Gastroesophageal sphincter (tissue), 4 donors: ENCODE measurements at regions not wholly inside any gene's neighbourhood (a gene's known extent, or its start where the extent isn't known, plus 50 kb on each side); places are given as distances from the start of the nearest gene placed in this dataset.
"Not testable (repeated sequence)": the region's sequence is repeated elsewhere in the genome, so short reads cannot be mapped to it uniquely, and the experiment has no call there.

Source experiments
- ATAC-seq: fragments of 150-250 bp; one replicate; pipeline ENCODE4 v1.9.1; 2016; ENCODE audit warnings: mild to moderate bottlenecking, moderate library complexity
- H3K27ac ChIP-seq, 4 donors: fragments of 200-600 bp; sonication (generic) in 3 of 4; 1 replicate in 3 of 4; 2 replicates in 1 of 4; pipeline ENCODE4 v1.5.1; 2016 to 2019
- H3K27me3 ChIP-seq: fragments of 200-600 bp; sonication (generic); one replicate; pipeline ENCODE4 v1.5.1; 2019
- H3K36me3 ChIP-seq, 2 donors: fragments of 200-600 bp; sonication (generic); one replicate each; pipeline ENCODE4 v1.5.1; 2019; ENCODE audit warnings: control low read depth in 1 of 2
- H3K4me1 ChIP-seq, 3 donors: fragments of 200-600 bp; sonication (generic); 1 replicate in 2 of 3; 2 replicates in 1 of 3; pipeline ENCODE4 v1.5.1; 2016 to 2019; ENCODE audit warnings: control low read depth in 2 of 3
- H3K4me3 ChIP-seq, 2 donors: fragments of 200-600 bp; sonication (generic); one replicate each; pipeline ENCODE4 v1.5.1; 2019; ENCODE audit warnings: mild to moderate bottlenecking in 1 of 2, moderate library complexity in 1 of 2
- H3K9me3 ChIP-seq, 3 donors: fragments of 200-600 bp; sonication (generic); one replicate each; pipeline ENCODE4 v1.5.1; 2017 to 2019; ENCODE audit warnings: control low read depth in 2 of 3
- CTCF ChIP-seq, 4 experiments: fragments of 200-600 bp in 2 of 4; fragments of 450-650 bp in 2 of 4; sonication (generic) in 1 of 4; IDR thresholded peaks; one replicate each; pipeline ENCODE4 v1.5.1; 2017 to 2019; ENCODE audit warnings: antibody characterized with exemption in 4 of 4, mild to moderate bottlenecking in 2 of 4, moderate library complexity in 2 of 4
- EP300 ChIP-seq: sonication (generic); formaldehyde crosslinking; IDR thresholded peaks from one replicate; pipeline ENCODE4 v1.6.1; 2017; ENCODE audit warnings: antibody characterized with exemption, mild to moderate bottlenecking
- POLR2A ChIP-seq, 2 donors: fragments of 450-650 bp; IDR thresholded peaks; one replicate each; pipeline ENCODE4 v1.6.1; 2017; ENCODE audit warnings: antibody characterized with exemption in 2 of 2, mild to moderate bottlenecking in 2 of 2, moderate library complexity in 1 of 2
- POLR2AphosphoS5 ChIP-seq: sonication (generic); formaldehyde crosslinking; IDR thresholded peaks from one replicate; pipeline ENCODE4 v1.6.1; 2017; ENCODE audit warnings: antibody characterized with exemption
- WGBS, 2 donors: methylation state at CpG; one replicate each; pipeline ENCODE4 v1.1.5; 2018; ENCODE audit warnings: low coverage in 1 of 2; 5-methylcytosine and 5-hydroxymethylcytosine counted together

DNA sequence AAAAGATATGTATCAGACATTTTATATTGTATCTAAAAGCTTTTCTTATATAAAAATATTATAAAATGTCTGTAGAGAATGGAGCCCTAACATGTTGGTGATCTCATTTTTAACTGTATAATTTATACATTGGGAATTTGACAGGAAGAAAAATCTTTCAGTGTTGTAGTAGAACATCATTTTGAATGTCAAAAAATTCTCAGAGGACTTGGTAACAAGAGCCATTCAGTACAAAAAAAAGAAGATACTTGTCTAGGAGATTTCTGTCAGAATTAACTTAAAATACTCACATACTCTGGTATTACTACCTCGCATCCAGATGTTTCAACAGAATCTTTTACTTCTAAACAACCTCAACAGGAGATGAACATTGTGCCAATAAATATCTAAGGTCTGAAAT is 1277.9 kb downstream of the ROBO2 start:
- Histone ChIP-seq H3K9me3 (peaks cover 0 to 3% (median 0%) of the 10 kb centered on the region in 3 donors), H3K27me3 (no peaks in the 10 kb centered on the region), H3K4me3 (no peak overlapping the region), H3K36me3 (no peaks in the 10 kb centered on the region), H3K4me1 (no peaks in the 10 kb centered on the region), H3K27ac (no peak overlapping the region)
- no peak for TF ChIP-seq POLR2AphosphoS5
- no peak for TF ChIP-seq EP300
- no peak for TF ChIP-seq POLR2A (IDR thresholded peaks at IDR 0.05)
- no peak for TF ChIP-seq CTCF (IDR thresholded peaks at IDR 0.05)
- 48 to 57% methylated on average over 1 of the region's 1 CpG for WGBS, 2 donors
- ATAC-seq: no peak

GRCh38 chr3:78322780-78323179 is 1282.9 kb downstream of the ROBO2 start:
- Histone ChIP-seq H3K36me3 (no peaks in the 10 kb centered on the region), H3K27ac (no peak overlapping the region), H3K4me3 (no peak overlapping the region), H3K4me1 (no peaks in the 10 kb centered on the region), H3K9me3 (peaks cover 0 to 3% (median 0%) of the 10 kb centered on the region in 3 donors), H3K27me3 (no peaks in the 10 kb centered on the region)
- 46 to 82% methylated on average over 2 of the region's 2 CpGs for WGBS, 2 donors
- no peak for ATAC-seq
- TF ChIP-seq POLR2AphosphoS5 (no peak), CTCF (IDR thresholded peaks at IDR 0.05) (no peak), EP300 (no peak), POLR2A (IDR thresholded peaks at IDR 0.05) (no peak)

- Histone ChIP-seq H3K4me1 (no peaks in the 10 kb centered on the region), H3K9me3 (no peaks in the 10 kb centered on the region), H3K4me3 (no peak overlapping the region), H3K27ac (no peak overlapping the region), H3K27me3 (no peaks in the 10 kb centered on the region), H3K36me3 (no peaks in the 10 kb centered on the region)
- 17 to 36% methylated on average over 1 to 2 of the region's 2 CpGs for WGBS, 2 donors
- TF ChIP-seq CTCF (IDR thresholded peaks at IDR 0.05): no peak
- TF ChIP-seq POLR2A (IDR thresholded peaks at IDR 0.05): no peak
- TF ChIP-seq EP300: no peak
- TF ChIP-seq POLR2AphosphoS5: no peak
- ATAC-seq: no peak
These were observed 1297.9 kb downstream of the ROBO2 start for GRCh38 chr3:78337801-78338211.

DNA sequence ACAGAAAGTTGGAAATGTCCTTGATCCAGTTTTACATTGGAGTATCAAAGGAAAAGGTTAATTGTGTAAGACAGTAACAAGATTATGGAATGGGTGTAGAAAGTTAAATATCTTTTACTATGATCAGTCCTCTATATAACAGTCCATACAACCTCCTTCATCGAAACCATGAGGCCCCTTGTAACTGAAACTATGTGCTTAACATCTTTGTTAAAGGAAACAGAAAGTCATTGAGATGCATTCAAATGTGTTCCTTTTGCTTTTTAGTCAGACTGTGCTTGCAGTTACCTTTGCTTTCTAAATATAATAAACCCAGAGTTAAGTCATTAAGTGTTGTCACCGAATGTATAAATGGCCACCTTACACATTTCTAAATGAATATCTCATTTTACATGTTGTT is 1298.5 kb downstream of the ROBO2 start:
- H3K36me3 ChIP-seq: no peaks in the 10 kb centered on the region
- no peaks in the 10 kb centered on the region for H3K4me1 ChIP-seq
- TF ChIP-seq POLR2AphosphoS5 (no peak), EP300 (no peak), POLR2A (IDR thresholded peaks at IDR 0.05) (no peak), CTCF (IDR thresholded peaks at IDR 0.05) (no peak)
- no peaks in the 10 kb centered on the region for H3K27me3 ChIP-seq
- ATAC-seq: no peak
- H3K9me3 ChIP-seq: no peaks in the 10 kb centered on the region
- H3K27ac ChIP-seq: no peak overlapping the region
- WGBS, 2 donors: 78 to 84% methylated on average over 2 of the region's 2 CpGs
- H3K4me3 ChIP-seq: no peak overlapping the region

DNA sequence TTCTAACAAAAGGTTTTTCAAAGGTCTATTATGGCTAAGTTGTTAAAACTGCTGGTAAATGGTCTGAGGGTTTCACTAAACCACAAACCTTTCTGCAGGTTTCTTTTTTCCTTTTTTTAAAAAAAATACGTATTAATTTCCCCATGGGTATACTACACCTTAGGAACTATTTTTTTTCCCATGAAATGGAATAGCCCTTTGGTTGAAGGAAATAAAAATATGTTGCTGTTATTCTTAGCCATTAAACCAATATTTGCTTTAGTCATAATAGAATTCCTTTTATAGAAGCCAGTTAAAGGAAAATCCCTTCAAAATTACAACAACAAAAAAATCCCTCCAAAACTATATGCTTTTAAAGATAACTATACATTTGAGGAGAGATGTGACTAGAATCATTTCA is 1303.3 kb downstream of the ROBO2 start:
- Histone ChIP-seq H3K4me1 (no peaks in the 10 kb centered on the region), H3K9me3 (no peaks in the 10 kb centered on the region), H3K36me3 (no peaks in the 10 kb centered on the region), H3K4me3 (no peak overlapping the region), H3K27ac (no peak overlapping the region), H3K27me3 (no peaks in the 10 kb centered on the region)
- TF ChIP-seq POLR2AphosphoS5 (no peak), POLR2A (IDR thresholded peaks at IDR 0.05) (no peak), CTCF (IDR thresholded peaks at IDR 0.05) (no peak), EP300 (no peak)
- WGBS, 2 donors: 56 to 69% methylated on average over 1 of the region's 1 CpG
- ATAC-seq: no peak

- WGBS, 2 donors: 85 to 88% methylated on average over 4 to 8 of the region's 10 CpGs
- ATAC-seq, H3K9me3 ChIP-seq, H3K27ac ChIP-seq, H3K36me3 ChIP-seq, H3K4me1 ChIP-seq, H3K4me3 ChIP-seq, H3K27me3 ChIP-seq: not testable (repeated sequence)
These were observed 1304.4 kb downstream of the ROBO2 start for GRCh38 chr3:78344267-78344666.
